Right atrium auricular region (tissue), 2 donors: ENCODE measurements at regions not wholly inside any gene's neighbourhood (a gene's known extent, or its start where the extent isn't known, plus 50 kb on each side); places are given as distances from the start of the nearest gene placed in this dataset.

ENCODE experiments used
- DNase-seq: peaks from one replicate; pipeline ENCODE4 v3.0.0-alpha.2; 2019; ENCODE audit warnings: low spot score
- H3K27ac ChIP-seq, 2 donors: fragments of 200-600 bp; sonication (generic); 1 replicate in 1 of 2; 2 replicates in 1 of 2; pipeline ENCODE4 v1.5.1; 2016 to 2019
- H3K27me3 ChIP-seq, 2 donors: fragments of 200-600 bp; sonication (generic); one replicate each; pipeline versions ENCODE4 v1.5.1 to v1.6.0; 2017 to 2019
- H3K36me3 ChIP-seq: fragments of 200-600 bp; sonication (generic); one replicate; pipeline ENCODE4 v1.5.1; 2016
- H3K4me1 ChIP-seq, 2 donors: fragments of 200-600 bp; sonication (generic); one replicate each; pipeline versions ENCODE4 v1.5.1 to v1.6.0; 2017 to 2019
- H3K4me3 ChIP-seq, 2 donors: fragments of 200-600 bp; sonication (generic); 1 replicate in 1 of 2; 2 replicates in 1 of 2; pipeline ENCODE4 v1.5.1; 2017 to 2019; ENCODE audit warnings: mild to moderate bottlenecking in 1 of 2, moderate library complexity in 1 of 2
- H3K9me3 ChIP-seq, 2 donors: fragments of 200-600 bp; sonication (generic); one replicate each; pipeline ENCODE4 v1.5.1; 2019
- CTCF ChIP-seq, 2 donors: fragments of 200-600 bp; sonication (generic); IDR thresholded peaks; one replicate each; pipeline ENCODE4 v1.5.1; 2019; ENCODE audit warnings: antibody characterized with exemption in 2 of 2

GRCh38 chr11:34816698-34817213 is 99.4 kb downstream of the APIP start:
- Histone ChIP-seq H3K36me3 (no peaks in the 10 kb centered on the region), H3K27ac (no peak overlapping the region), H3K9me3 (peaks cover 0 to 16% of the 10 kb centered on the region in 2 donors), H3K27me3 (no peaks in the 10 kb centered on the region), H3K4me1 (no peaks in the 10 kb centered on the region), H3K4me3 (no peak overlapping the region)
- no peak for DNase-seq
- no peak for TF ChIP-seq CTCF (IDR thresholded peaks at IDR 0.05)

- Histone ChIP-seq H3K4me1 (no peaks in the 10 kb centered on the region), H3K4me3 (no peak overlapping the region), H3K9me3 (peaks cover 0 to 16% of the 10 kb centered on the region in 2 donors), H3K27me3 (no peaks in the 10 kb centered on the region), H3K27ac (no peak overlapping the region), H3K36me3 (no peaks in the 10 kb centered on the region)
- TF ChIP-seq CTCF (IDR thresholded peaks at IDR 0.05) = no peak
- DNase-seq = no peak
Measured at GRCh38 chr11:34812905-34813576, 103.1 kb downstream of the APIP start.

DNA sequence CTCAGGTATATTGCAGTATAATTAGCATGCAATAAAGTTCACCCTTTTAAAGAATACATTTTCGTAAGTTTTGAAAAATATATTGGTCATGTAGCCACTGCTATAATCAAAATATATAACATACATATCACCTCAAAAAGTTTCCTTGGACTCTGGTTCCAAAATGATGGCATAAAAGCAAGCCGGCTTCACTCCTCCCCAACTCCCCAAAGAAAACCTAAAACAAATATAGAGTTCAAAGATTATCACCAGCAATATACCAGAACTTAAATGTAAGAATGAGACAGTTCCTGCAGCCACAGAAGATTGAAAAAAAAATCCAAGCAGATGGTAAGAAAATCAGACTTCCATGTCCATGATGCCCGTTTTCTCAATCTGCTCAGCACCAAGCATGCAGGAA is 104.3 kb downstream of the APIP start:
- no peak overlapping the region for H3K4me3 ChIP-seq
- no peak for TF ChIP-seq CTCF (IDR thresholded peaks at IDR 0.05)
- H3K36me3 ChIP-seq = no peaks in the 10 kb centered on the region
- peaks cover 0 to 16% of the 10 kb centered on the region in 2 donors for H3K9me3 ChIP-seq
- H3K27me3 ChIP-seq = no peaks in the 10 kb centered on the region
- H3K27ac ChIP-seq = no peak overlapping the region
- no peaks in the 10 kb centered on the region for H3K4me1 ChIP-seq
- no peak for DNase-seq

DNA sequence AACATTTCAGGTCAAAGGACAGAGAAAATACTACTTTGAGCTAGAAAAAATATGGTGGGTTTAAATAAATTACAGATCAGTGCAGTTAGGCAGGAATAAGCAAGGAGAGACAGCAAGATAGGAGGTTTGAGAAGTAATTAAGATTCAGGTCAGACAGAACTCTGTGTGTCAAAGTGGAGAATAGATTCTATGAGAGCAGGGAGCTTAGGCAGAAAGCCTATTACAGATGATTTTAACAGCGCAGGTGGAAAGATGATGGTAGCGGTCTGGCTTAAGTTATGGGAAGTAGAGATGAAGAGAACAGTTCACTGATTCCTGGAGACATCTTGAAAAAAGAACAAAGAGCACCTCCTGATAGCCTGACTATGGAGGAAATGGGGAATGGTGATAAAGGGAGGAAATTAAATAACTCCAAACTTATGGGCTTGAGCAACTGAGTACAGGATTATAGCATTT is 106.0 kb downstream of the APIP start:
- Histone ChIP-seq H3K9me3 (peaks cover 0 to 16% of the 10 kb centered on the region in 2 donors), H3K27me3 (no peaks in the 10 kb centered on the region), H3K27ac (no peak overlapping the region), H3K36me3 (no peaks in the 10 kb centered on the region), H3K4me3 (no peak overlapping the region), H3K4me1 (no peaks in the 10 kb centered on the region)
- DNase-seq = no peak
- TF ChIP-seq CTCF (IDR thresholded peaks at IDR 0.05) = no peak

GRCh38 chr11:34809191-34810106 is 106.7 kb downstream of the APIP start:
- no peak for DNase-seq
- TF ChIP-seq CTCF (IDR thresholded peaks at IDR 0.05) = no peak

More at GRCh38 chr11:34809191-34810106, 106.7 kb downstream of the APIP start:
- Histone ChIP-seq H3K4me1 (no peaks in the 10 kb centered on the region), H3K4me3 (no peak overlapping the region), H3K27me3 (no peaks in the 10 kb centered on the region), H3K9me3 (peaks cover 0 to 16% of the 10 kb centered on the region in 2 donors), H3K36me3 (no peaks in the 10 kb centered on the region), H3K27ac (no peak overlapping the region)
